A673 (cell line): ENCODE measurements at regions not wholly inside any gene's neighbourhood (a gene's known extent, or its start where the extent isn't known, plus 50 kb on each side); places are given as distances from the start of the nearest gene placed in this dataset.

Experiments
- BruUV-seq: library from RNA; stranded (reverse); fragments of 400-500 nt; replicated peaks from 2 replicates; lab custom pipeline; 2021; lab: Mats Ljungman, UMichigan
- CTCF ChIA-PET: fragments of 300-600 bp; sonication (Branson Sonifier 250); formaldehyde crosslinking; loops from one replicate; lab custom pipeline; 2022; ENCODE audit warnings: antibody characterized with exemption; lab: Charles Lee
- POLR2A ChIA-PET: fragments of 300-600 bp; sonication (Branson Sonifier 250); formaldehyde crosslinking; loops from one replicate; lab custom pipeline; 2022; ENCODE audit warnings: antibody characterized with exemption; ENCODE audit not compliant: low non-redundant PET; lab: Charles Lee
- DNase-seq: peaks from one replicate; pipeline ENCODE4 v3.0.0-alpha.2; 2015; ENCODE audit warnings: low spot score
- H3K27ac ChIP-seq: fragments of 200-600 bp; sonication (generic); 2 replicates; pipeline ENCODE4 v1.5.1; 2016; ENCODE audit warnings: mixed run types, low read depth, mild to moderate bottlenecking, mixed read lengths, antibody characterized with exemption, low read length; ENCODE audit not compliant: poor library complexity, severe bottlenecking
- H3K27me3 ChIP-seq: fragments of 200-600 bp; sonication (generic); replicated peaks from 2 replicates; pipeline ENCODE4 v1.6.1; 2017; ENCODE audit warnings: mixed run types, low read depth, mild to moderate bottlenecking, mixed read lengths, antibody characterized with exemption, low read length; ENCODE audit not compliant: insufficient read depth, poor library complexity
- H3K36me3 ChIP-seq: fragments of 200-600 bp; sonication (generic); 2 replicates; pipeline ENCODE4 v1.6.1; 2016; ENCODE audit warnings: mixed run types, mild to moderate bottlenecking, mixed read lengths, antibody characterized with exemption, low read length; ENCODE audit not compliant: insufficient read depth, poor library complexity, severe bottlenecking
- H3K4me1 ChIP-seq: fragments of 200-600 bp; sonication (generic); 2 replicates; pipeline ENCODE4 v1.6.1; 2017; ENCODE audit warnings: mixed run types, mild to moderate bottlenecking, mixed read lengths, antibody characterized with exemption, low read length; ENCODE audit not compliant: insufficient read depth, poor library complexity, severe bottlenecking
- H3K4me3 ChIP-seq: fragments of 200-600 bp; sonication (generic); 2 replicates; pipeline ENCODE4 v1.5.1; 2016; ENCODE audit warnings: low read depth, mixed run types, mild to moderate bottlenecking, mixed read lengths, low read length; ENCODE audit not compliant: poor library complexity, severe bottlenecking
- H3K9me3 ChIP-seq: fragments of 200-600 bp; sonication (generic); 2 replicates; pipeline ENCODE4 v1.6.1; 2016; ENCODE audit warnings: mixed run types, low read depth, mild to moderate bottlenecking, mixed read lengths, antibody characterized with exemption, low read length; ENCODE audit not compliant: poor library complexity, severe bottlenecking
- CTCF ChIP-seq: fragments of 300-800, 200-600 bp; sonication (generic); conservative IDR thresholded peaks from 2 replicates; pipeline ENCODE4 v1.5.1; 2017; ENCODE audit warnings: low read depth, mild to moderate bottlenecking, antibody characterized with exemption, low read length, moderate library complexity, mixed read lengths
- EZH2 ChIP-seq: fragments of 200-600 bp; sonication (generic); IDR thresholded peaks from 2 replicates; pipeline ENCODE4 v1.6.1; 2017; ENCODE audit warnings: borderline replicate concordance, low read depth, mild to moderate bottlenecking, mixed read lengths, antibody characterized with exemption, low read length; ENCODE audit not compliant: poor library complexity, severe bottlenecking
- intact Hi-C: fragments of 100-400 bp; cut with micrococcal nuclease; formaldehyde crosslinking; loops from one replicate; pipeline ENCODE4 v1.10.0; 2022; ENCODE audit not compliant: unreplicated experiment

- Histone ChIP-seq H3K4me1 (no peaks in the 10 kb centered on the region), H3K4me3 (no peak overlapping the region), H3K9me3 (no peaks in the 10 kb centered on the region), H3K36me3 (no peaks in the 10 kb centered on the region), H3K27ac (no peak overlapping the region), H3K27me3 (peaks cover 41% of the 10 kb centered on the region)
- no peak for DNase-seq
- TF ChIP-seq EZH2, result no peak
- no peak for TF ChIP-seq CTCF
- CTCF ChIA-PET, result no interaction called here
- no TSS peak for BruUV-seq
- POLR2A ChIA-PET, result no interaction called here
- intact Hi-C loops, result no loop called here
Observed at GRCh38 chr13:112259511-112259910, 116.6 kb upstream of the SPACA7 start.

GRCh38 chr13:112260108-112261055 lies 115.8 kb upstream of the SPACA7 start:
- CTCF ChIA-PET, result no interaction called here
- BruUV-seq, result no TSS peak

GRCh38 chr13:112261924-112262323 lies 114.2 kb upstream of the SPACA7 start:
- no peak for TF ChIP-seq EZH2
- no peak for TF ChIP-seq CTCF
- no peak overlapping the region for H3K4me3 ChIP-seq
- no peak for DNase-seq
- H3K9me3 ChIP-seq, result no peaks in the 10 kb centered on the region
- no TSS peak for BruUV-seq
- no peak overlapping the region for H3K27ac ChIP-seq
- H3K27me3 ChIP-seq, result peaks cover 29% of the 10 kb centered on the region
- no peaks in the 10 kb centered on the region for H3K36me3 ChIP-seq
- CTCF ChIA-PET, result no interaction called here
- POLR2A ChIA-PET, result no interaction called here
- intact Hi-C loops, result no loop called here
- H3K4me1 ChIP-seq, result no peaks in the 10 kb centered on the region

More at GRCh38 chr13:112260108-112261055, 115.8 kb upstream of the SPACA7 start:
- no peak for DNase-seq
- POLR2A ChIA-PET, result no interaction called here
- TF ChIP-seq EZH2 (no peak), CTCF (no peak)
- no peaks in the 10 kb centered on the region for H3K36me3 ChIP-seq
- H3K9me3 ChIP-seq, result no peaks in the 10 kb centered on the region
- no peak overlapping the region for H3K27ac ChIP-seq
- intact Hi-C loops, result no loop called here
- no peaks in the 10 kb centered on the region for H3K4me1 ChIP-seq
- H3K4me3 ChIP-seq, result no peak overlapping the region
- H3K27me3 ChIP-seq, result peaks cover 40% of the 10 kb centered on the region
